GM18520 (cell line): ENCODE measurements at regions not wholly inside any gene's neighbourhood (a gene's known extent, or its start where the extent isn't known, plus 50 kb on each side); places are given as distances from the start of the nearest gene placed in this dataset.
"Not testable (repeated sequence)": the region's sequence is repeated elsewhere in the genome, so short reads cannot be mapped to it uniquely, and the experiment has no call there.

Source experiments
- ATAC-seq: cut with Tn5 transposase; IDR thresholded peaks from one replicate; pipeline ENCODE4 v1.9.1; 2021; ENCODE audit not compliant: unreplicated experiment

GRCh38 chr6:71588490-71588889, 297.9 kb upstream of the RIMS1 start:
- ATAC-seq, result no peak

GRCh38 chr6:71589254-71589653, 297.1 kb upstream of the RIMS1 start:
- ATAC-seq, result no peak

- ATAC-seq, result no peak
Observed at GRCh38 chr6:71592643-71593042, 293.7 kb upstream of the RIMS1 start.

- no peak for ATAC-seq
Observed at GRCh38 chr6:71599359-71599758, 287.0 kb upstream of the RIMS1 start.

- ATAC-seq, result no peak
Observed at GRCh38 chr6:71602385-71603007, 283.9 kb upstream of the RIMS1 start.

- ATAC-seq, result no peak
Observed at GRCh38 chr6:71603021-71603420, 283.3 kb upstream of the RIMS1 start.

GRCh38 chr6:71608646-71609045, 277.7 kb upstream of the RIMS1 start:
- no peak for ATAC-seq

GRCh38 chr6:71619836-71620235, 266.5 kb upstream of the RIMS1 start:
- ATAC-seq, result no peak

- ATAC-seq, result no peak
Observed at GRCh38 chr6:71621918-71622519, 264.3 kb upstream of the RIMS1 start.

GRCh38 chr6:71642120-71642519, 244.2 kb upstream of the RIMS1 start:
- ATAC-seq, result no peak

- ATAC-seq, result no peak
Observed at GRCh38 chr6:71642793-71643192, 243.6 kb upstream of the RIMS1 start.

GRCh38 chr6:71645299-71645698, 241.1 kb upstream of the RIMS1 start:
- ATAC-seq, result no peak

GRCh38 chr6:71649915-71650314, 236.4 kb upstream of the RIMS1 start:
- no peak for ATAC-seq

GRCh38 chr6:71651636-71652035, 234.7 kb upstream of the RIMS1 start:
- ATAC-seq, result no peak

GRCh38 chr6:71656121-71656520, 230.2 kb upstream of the RIMS1 start:
- no peak for ATAC-seq

- no peak for ATAC-seq
Observed at GRCh38 chr6:71665931-71666330, 220.4 kb upstream of the RIMS1 start.

GRCh38 chr6:71672876-71673275, 213.5 kb upstream of the RIMS1 start:
- no peak for ATAC-seq

GRCh38 chr6:71675386-71675785, 211.0 kb upstream of the RIMS1 start:
- ATAC-seq, result no peak

GRCh38 chr6:71676298-71676697, 210.1 kb upstream of the RIMS1 start:
- no peak for ATAC-seq

GRCh38 chr6:71678091-71678490, 208.3 kb upstream of the RIMS1 start:
- no peak for ATAC-seq

GRCh38 chr6:71681234-71681867, 205.0 kb upstream of the RIMS1 start:
- ATAC-seq, result no peak

GRCh38 chr6:71686021-71686677, 200.2 kb upstream of the RIMS1 start:
- not testable (repeated sequence) for ATAC-seq
